ELF-1 (cell line): ENCODE measurements at regions not wholly inside any gene's neighbourhood (a gene's known extent, or its start where the extent isn't known, plus 50 kb on each side); places are given as distances from the start of the nearest gene placed in this dataset.
"Not testable (repeated sequence)": the region's sequence is repeated elsewhere in the genome, so short reads cannot be mapped to it uniquely, and the experiment has no call there.

ENCODE experiments used
- DNase-seq: peaks from one replicate; pipeline ENCODE4 v3.0.0-alpha.2; 2016; ENCODE audit warnings: low read depth, low spot score

DNA sequence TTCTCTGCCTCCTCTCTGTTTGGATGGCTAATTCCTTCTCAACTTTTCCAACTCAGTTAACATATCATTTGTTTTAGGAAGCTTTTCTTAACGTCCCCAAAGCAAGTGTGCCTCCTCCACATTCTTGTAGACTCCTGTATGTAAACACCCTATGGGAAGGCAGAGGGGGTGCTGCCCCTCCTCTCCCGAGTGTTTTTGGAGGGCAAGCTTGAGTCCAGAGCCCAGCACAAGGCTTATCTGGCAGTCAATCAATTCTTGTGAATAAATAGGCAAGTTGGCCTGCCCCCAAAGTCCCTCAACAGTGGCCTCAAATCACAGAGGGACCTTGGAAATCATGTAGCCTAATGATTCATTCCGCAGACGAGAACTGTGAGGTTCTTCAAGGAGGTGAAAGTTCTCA is 305.6 kb downstream of the RPS24 start:
- no peak for DNase-seq

DNA sequence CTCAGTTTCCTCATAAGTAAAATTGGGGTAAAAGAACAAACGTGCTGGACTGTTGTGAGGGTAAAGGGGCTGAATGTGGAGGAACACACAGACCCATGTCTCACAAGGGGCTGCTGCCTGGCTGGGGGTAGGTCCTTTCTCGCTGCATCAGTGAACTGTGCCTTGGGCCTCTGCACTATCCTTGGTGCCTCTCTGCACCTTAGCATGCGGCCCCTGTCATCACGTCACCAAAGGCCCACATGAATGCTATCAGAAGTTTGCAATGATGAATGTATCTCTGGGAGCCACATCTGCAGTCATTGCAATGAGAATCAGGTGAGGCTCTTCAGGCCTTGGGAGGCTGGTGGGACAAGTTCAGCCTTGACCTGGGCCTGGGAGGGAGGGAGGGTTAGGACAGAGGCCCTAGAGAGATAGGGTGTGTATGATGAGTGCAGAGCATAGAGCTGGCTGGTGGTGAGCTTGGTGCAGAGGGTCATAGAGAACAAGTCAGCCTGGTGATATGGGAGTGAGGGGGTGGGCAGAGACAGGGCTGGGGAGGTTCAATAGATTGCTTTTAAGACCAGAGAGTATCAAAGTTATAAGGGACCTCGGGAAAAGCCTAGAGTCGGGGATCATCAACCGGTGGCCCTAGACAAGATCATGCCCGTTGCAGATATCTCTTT is 308.4 kb downstream of the RPS24 start:
- DNase-seq = no peak

DNA sequence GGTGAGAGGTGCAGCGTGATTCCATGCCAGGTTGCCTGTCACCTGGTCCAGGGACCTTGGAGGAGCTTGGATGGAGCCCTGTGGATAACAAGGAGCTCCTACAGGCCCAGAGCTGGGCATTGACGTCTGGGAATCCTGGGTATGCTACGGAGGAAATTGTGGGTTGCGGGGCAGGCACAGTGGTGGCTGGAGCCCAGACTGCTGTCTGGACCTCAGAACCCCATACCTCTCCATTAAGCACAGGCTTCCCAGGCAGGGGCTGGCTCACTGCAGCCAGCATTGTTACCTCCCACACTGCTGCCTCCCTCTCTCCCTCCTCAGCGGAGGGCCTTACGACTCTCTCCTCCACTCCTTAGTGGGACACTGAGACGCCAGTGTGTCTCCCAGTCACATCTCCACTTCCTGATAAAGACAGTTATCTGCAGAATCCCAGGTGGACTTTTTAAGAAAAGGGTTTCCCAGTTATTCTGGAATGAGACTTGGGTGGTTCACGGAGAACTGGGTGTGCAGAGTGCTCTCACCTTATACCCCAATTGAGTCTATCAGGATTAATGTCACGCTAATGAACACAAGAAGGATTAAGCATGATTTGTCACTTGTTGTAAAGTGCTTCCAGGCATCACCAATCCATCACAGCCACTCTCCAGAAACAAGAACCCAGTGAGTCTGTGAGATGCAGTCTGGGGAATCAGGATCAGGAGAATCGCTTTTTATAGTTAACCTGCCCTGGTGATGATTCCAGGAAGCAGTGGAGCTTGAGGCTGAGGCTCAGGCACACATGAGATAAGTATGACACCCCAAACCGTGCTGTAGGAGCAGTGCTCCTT is 309.4 kb downstream of the RPS24 start:
- no peak for DNase-seq

DNA sequence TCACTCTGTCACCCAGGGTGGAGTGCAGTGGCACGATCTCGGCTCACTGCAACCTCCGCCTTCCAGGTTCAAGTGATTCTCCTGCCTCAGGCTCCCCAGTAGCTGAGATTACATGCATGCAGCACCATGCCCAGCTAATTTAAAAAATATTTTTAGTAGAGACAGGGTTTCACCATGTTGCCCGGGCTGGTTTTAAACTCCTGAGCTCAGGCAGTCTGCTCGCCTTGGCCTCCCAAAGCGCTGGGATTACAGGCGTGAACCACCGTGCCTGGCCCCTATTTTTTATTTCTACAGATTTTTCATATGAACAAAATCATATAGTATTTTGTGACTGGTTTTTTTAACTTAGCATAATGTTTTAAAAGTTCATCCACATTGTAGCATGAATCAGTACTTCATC is 310.6 kb downstream of the RPS24 start:
- DNase-seq = not testable (repeated sequence)

DNA sequence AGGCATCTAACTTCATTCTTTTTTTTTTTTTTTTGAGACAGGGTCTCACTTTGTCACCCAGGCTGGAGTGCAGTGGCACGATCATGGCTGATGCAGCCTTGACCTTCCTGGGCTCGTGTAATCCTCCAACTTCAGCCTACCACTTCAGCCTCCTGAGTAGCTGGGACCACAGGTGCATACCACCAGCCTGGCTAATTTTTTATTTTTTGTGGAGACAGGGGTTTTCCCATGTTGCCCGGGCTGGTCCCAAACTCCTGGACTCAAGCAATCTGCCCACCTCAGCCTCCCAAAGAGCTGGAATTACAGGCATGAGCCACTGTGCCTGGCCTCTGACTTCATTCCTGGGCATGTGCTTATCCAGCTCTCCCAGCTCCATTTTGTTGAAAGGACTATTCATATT is 311.9 kb downstream of the RPS24 start:
- not testable (repeated sequence) for DNase-seq

DNA sequence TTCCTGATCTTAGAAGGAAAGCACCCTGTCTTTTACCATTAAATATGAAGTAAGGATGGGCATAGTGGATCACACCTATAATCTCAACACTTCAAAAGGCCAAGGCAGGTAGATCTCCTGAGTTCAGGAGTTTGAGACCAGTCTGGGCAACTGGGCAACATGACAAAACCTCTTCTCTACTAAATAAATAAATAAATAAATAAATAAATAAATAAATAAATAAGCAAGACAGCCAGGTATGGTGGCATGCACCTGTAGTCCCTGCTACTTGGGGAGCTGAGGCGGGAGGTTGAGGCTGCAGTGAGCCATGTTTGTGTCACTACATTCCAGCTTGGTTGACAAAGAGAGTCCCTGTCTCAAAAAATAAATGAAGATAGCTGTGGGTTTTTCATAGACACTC is 313.1 kb downstream of the RPS24 start:
- no peak for DNase-seq

DNA sequence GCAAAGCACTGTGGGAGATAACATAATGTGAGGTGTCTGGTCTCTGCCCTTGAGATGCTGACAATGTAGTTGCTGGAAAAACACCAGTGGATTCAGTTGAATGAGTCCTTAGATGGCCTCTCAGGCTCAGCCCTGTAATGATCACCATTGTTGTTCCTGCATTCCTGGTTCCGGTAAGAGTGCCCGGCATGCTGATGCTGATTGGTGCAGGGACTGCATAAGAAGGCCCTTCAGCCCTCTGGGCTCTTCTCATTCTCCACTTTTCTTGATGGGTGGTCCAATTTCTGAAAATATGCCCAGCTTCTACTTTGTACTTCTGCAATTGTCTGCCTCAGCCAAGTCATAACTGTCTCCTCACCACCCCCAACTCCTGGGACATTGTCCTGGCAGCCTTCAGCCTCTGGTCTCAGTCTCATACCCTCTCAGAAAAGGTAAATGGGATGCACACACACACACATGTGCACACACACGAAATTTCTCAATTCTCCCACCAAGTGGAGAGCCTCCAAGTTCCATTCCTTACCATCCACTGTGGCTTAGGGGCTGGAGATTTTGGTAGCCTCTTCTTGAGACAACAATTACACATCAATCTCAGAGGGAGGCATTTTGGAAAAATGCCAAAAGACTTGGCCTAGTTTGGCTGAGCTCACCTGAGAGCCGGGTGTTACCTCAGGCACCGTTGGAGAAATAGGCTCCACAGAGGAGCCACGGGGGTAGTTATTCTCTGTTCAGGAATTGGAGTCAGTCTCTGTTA is 314.9 kb downstream of the RPS24 start:
- DNase-seq = no peak

DNA sequence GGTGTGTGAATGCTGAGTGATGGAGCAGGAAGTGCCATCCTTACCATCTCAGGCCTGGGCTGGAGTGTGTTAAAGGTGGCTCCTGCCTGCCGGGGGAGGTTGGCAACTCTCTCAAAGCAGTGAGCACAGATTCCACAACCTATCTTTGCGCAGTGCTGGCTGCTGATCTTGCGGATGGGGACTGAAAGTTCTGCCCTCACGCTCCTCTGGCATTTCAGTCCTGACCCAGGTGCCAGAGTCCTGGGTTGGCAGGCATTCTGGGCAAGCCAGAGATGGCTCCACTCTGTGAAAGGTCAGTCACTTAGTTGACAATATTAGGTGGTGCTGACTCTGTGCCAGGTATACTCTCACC is 315.5 kb downstream of the RPS24 start:
- DNase-seq = no peak

DNA sequence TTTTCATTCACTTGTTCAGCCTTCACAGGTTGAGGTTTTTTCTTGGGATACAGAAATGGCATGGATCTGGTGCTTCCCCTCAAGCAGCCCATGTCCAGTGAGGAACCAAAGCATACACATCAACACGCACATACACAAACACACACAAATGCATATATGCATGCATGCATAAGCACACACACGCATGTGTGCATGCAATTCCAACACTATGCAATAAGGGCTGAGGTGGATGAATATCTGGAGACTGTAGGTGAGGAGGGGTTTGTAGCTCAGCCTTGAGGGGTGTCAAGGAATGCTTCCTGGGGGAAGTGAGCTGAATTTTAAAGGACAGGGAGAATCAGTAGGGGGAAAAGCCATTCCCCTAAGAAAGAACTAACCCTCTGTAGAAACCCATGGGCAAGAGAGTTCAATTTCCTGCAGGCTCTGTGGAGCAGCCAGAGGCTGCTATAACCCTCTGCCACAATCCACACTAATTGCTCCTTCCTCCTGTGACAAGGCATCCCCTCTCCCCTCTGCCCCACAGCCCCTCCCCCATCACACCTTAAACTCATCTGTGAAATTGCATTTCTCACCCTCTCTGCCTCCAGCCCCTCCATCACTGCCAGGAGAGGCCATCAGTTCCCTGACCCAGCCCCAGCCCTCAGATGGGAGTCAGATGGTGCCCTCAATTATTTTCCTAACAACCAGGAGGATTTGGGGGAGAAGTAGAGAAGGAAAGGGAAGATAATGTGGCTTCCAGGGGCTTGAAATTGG is 316.4 kb downstream of the RPS24 start:
- DNase-seq = no peak

DNA sequence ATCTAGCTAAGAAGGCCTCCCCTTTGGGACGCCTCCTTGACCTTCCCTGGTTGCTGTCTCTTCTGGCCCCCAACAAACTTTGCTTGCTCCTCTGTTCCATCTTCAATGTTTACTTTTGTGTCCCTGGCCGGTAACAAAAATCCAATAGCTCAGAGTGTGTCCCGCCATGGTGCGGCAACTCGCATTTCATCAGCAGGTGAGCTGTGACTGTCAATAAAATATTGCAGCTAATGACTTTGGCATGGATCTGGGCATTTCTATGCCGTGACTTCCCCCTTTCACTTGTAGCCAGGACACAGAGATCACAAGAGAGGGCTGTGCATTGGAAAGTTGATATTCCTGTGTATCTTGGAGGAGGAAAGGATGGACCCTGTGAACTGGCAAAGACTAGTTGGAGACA is 317.6 kb downstream of the RPS24 start:
- DNase-seq = no peak

DNA sequence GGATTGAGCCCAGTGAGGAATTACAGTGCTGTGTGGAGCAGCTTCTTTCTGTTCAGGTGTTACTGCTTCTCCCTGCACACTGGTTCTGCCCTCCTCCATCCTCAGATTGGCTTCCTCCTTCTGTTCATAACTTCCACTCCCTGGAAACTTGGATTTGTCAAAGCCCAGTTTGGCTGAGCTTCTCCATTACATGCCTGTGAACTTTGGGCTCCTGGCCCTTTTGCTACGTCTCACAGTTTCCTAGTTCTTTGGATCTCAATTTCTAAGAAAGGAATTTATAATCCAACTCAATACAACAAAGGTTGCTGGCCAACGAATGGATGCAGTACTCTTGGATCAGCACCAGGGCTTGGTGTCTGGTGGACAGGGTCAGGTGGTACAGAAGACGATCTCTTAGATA is 318.1 kb downstream of the RPS24 start:
- no peak for DNase-seq

DNA sequence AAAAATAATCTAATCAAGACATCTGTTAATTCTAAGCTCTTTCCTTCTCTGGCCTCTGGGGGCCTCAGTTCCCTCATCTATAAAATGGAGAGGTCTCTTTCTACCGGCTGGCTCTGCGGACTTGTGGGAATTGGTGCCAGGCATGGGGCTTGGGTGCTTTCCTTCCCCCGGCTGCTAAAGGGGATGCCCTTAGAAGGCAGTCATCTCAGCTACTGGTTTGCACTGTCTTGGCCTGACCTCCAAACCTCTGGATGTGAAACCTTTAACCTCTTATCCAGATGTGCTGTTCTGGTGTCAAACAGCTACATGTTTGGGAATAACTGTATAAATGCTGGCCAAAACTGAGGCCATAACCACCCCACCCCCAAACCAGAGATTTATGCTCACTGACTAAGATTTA is 320.0 kb downstream of the RPS24 start:
- no peak for DNase-seq

DNA sequence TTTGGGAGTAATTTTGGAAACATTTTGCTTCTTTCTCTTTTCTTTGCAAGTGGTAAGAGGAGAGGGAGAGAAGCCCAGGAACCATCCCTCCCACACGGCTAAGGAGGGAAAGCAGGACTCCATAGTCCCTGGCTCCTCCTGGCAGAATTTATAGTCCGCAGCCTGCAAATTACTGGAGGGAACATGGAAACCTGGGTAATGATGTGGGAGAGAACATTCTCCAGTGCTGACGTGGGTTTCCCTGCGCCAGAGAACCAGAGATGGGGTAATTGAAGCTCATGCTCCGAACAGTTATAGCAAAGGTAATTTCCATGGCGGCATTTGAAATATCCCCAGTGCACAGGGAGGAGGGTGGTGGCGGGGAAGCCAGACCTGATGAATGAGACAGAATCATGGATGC is 320.4 kb downstream of the RPS24 start:
- DNase-seq = no peak

DNA sequence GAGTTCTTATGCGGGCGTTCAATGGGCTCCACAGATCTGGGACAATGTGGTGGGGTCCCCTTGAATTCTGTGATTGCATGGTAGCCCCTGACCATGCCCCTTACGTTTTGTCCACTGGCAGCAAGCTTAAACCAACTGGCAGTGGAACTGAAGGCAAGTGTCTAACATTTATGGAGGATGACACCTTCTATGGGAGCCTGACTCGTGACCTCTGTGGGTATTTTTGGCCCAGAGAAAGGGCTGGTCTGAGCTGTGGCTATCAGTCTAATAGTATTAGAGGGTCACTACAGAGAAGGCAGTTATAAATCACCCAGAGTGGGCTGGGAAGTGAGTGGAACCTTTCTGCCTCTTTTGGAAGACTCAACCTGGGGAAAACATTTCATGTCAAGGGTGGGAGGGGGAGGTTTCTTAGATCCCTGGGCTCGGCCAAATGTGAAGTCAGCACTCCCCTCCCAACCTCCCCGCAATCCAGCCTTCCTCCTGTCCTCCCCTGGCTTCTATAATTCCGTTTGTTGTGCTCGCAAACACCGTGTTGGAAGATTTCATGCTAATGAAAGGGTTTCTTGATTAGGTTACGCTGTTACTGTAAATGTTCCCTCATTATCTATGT is 322.7 kb downstream of the RPS24 start:
- no peak for DNase-seq

DNA sequence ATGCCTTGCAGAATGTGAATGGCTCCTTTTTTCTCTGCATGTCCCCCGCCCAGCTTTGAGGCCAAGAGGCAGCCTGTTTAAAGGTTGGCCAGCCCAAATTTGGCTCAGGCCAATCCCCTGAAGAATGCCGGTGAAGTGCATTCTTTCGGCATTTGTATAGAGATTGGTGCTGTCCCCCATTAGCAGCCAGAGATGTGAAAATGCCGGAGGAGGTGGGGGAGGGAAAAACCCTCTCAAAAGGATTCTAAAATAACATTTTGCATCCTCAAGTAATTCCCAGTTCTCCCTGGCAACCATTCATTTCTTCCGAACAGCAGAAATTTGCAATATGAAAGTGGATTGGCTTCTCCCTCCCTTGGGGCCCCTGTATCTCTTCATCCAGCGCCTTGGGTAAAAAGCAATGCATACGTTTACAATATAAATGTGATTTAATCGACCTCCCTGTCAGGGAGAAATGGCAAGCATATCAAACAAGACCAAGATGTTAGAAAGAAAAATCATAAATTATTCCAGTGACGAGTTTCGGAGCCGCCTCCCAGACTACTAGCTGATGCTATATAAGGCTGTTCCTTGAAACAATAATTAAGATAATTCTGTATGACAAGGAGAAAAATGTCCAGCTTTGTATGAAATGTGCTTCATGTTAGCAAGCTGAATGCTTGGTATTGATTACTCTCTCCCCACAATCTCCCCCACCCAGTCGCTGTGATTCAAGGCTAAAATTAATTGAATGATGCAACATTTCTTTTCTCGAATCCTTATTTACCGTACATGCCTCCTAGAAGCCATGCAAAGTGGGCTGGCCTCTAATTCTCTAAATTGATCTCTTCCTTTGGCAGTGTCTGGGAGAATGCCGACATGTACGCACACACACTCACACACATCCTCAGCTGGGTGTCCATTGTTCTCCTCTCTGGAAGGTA is 323.7 kb downstream of the RPS24 start:
- DNase-seq = peak; percentile 81

DNA sequence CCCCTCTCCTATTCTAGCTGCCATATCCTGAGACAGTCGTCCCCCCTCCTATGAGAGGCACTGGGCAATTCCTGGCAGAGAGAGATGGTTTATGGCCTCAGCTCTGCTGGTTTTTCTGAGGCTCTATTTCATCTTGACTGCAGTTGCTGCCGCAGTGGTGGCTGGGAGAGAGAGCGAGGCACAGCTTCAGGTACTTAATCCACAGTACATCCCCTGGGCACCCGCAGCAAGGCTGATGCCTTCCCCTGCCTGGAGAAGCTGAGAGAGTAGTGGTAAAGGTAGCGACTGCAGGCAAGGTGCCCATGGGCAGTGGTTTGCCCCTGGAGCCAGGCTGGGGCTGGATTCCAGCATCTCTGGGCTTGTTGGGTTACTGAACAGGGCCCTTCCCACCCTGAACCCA is 324.7 kb downstream of the RPS24 start:
- no peak for DNase-seq

DNA sequence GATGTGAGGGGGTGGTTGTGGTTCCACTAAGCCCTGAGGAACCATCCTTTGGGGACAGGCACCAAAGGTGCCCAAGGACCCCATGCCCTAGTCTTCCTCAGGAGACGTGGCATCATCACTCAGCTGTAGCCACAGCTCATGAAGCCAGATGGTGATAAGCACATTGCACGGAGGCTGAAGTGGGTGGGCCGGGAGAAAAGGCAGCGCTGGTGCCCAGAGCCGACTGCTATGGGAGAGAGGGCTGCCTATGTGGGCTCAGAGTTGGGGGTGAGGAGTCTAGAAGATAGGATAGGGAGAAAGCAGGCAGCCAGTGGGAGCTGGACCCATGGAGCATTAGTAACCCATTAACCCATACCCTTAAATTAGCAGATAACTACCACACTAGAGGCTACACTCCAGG is 325.3 kb downstream of the RPS24 start:
- no peak for DNase-seq

DNA sequence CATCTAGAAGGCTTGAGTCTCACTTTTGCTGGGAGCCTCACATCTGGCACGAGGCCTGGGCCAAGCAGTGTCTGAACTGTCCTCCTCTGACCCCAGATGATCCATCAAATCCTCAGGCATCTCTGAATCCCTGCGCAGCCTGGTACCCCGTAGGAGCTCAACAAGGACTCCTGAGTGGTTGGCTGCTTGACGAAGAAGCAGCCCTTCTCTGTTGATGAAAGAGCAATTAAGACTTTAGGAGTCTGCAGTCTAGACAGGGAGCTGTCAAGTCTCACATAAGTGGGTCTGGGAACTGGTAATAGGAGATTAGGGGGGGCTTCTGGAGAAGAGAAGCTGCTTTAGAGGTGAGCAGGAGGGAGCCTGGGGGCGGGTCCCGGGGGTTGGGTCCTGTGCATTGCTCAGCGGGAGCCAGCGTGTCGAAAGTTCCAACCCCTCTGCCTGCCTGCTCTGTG is 326.0 kb downstream of the RPS24 start:
- DNase-seq = peak; percentile 85

DNA sequence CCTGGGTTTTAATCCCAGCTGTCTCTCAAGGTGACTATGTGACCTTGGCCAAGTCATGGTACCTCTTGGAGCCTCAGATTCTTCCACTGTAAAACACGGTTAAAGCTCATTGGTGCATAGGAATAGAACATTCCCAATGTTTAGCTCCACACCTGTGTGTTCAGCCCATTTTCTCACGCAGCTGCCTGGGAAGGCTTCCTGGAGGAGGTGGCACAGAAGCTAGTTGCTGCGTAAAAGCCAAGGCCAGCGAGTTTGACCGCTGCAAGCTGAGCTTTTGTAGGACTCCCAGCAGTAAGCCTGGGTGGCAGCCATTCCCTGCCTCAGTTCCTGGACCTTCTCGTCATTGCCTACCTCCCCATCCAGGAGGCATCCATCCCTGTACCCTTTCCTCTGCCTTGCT is 326.6 kb downstream of the RPS24 start:
- no peak for DNase-seq

DNA sequence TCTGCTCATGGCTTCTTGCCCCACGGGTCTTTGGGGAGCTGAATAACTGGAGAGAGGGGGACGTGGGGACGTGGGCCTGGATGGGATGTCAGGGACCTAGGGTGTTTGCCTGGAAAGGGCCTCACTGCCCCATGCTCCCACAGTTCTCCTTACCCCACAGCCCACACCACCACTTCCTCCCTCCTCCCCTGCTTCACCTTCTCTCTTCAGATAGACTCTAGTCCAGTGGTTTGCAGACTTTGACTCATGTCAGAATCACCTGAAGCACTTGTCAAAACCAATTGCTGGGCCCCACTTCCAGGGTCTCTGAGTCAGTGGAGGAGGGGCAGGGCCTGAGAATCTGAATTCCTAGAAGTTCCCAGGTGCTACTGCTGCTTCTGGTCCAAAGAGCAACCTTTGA is 327.4 kb downstream of the RPS24 start:
- no peak for DNase-seq
